HG03066 (cell line): ENCODE measurements at regions not wholly inside any gene's neighbourhood (a gene's known extent, or its start where the extent isn't known, plus 50 kb on each side); places are given as distances from the start of the nearest gene placed in this dataset.

Experiments
- ATAC-seq: cut with Tn5 transposase; IDR thresholded peaks from one replicate; pipeline ENCODE4 v1.9.1; 2021; ENCODE audit warnings: low read depth; ENCODE audit not compliant: unreplicated experiment

- no peak for ATAC-seq
Observed at GRCh38 chr5:110218981-110219380, 507.5 kb downstream of the TMEM232 start.

GRCh38 chr5:110219769-110220168 is 506.7 kb downstream of the TMEM232 start:
- no peak for ATAC-seq

- no peak for ATAC-seq
Observed at GRCh38 chr5:110221036-110221435, 505.4 kb downstream of the TMEM232 start.

- no peak for ATAC-seq
Observed at GRCh38 chr5:110224050-110224449, 502.4 kb downstream of the TMEM232 start.

GRCh38 chr5:110225949-110226348 is 500.5 kb downstream of the TMEM232 start:
- no peak for ATAC-seq

GRCh38 chr5:110239786-110240185 is 486.7 kb downstream of the TMEM232 start:
- ATAC-seq, result no peak

GRCh38 chr5:110242950-110243349 is 483.5 kb downstream of the TMEM232 start:
- no peak for ATAC-seq

- no peak for ATAC-seq
Observed at GRCh38 chr5:110248921-110249320, 477.6 kb downstream of the TMEM232 start.

- ATAC-seq, result no peak
Observed at GRCh38 chr5:110250355-110250754, 476.1 kb downstream of the TMEM232 start.

- ATAC-seq, result no peak
Observed at GRCh38 chr5:110250755-110251154, 475.7 kb downstream of the TMEM232 start.

GRCh38 chr5:110251366-110251765 is 475.1 kb downstream of the TMEM232 start:
- no peak for ATAC-seq

- no peak for ATAC-seq
Observed at GRCh38 chr5:110255194-110255593, 471.3 kb downstream of the TMEM232 start.

GRCh38 chr5:110256298-110256697 is 470.2 kb downstream of the TMEM232 start:
- no peak for ATAC-seq

GRCh38 chr5:110257971-110258370 is 468.5 kb downstream of the TMEM232 start:
- no peak for ATAC-seq

- no peak for ATAC-seq
Observed at GRCh38 chr5:110258460-110259216, 467.8 kb downstream of the TMEM232 start.

- no peak for ATAC-seq
Observed at GRCh38 chr5:110262749-110263148, 463.7 kb downstream of the TMEM232 start.

GRCh38 chr5:110264661-110265060 is 461.8 kb downstream of the TMEM232 start:
- ATAC-seq, result no peak

- ATAC-seq, result no peak
Observed at GRCh38 chr5:110265162-110265561, 461.3 kb downstream of the TMEM232 start.

GRCh38 chr5:110267714-110268113 is 458.8 kb downstream of the TMEM232 start:
- no peak for ATAC-seq

- ATAC-seq, result no peak
Observed at GRCh38 chr5:110268283-110268682, 458.2 kb downstream of the TMEM232 start.

- no peak for ATAC-seq
Observed at GRCh38 chr5:110268985-110269384, 457.5 kb downstream of the TMEM232 start.

GRCh38 chr5:110269478-110270142 is 456.9 kb downstream of the TMEM232 start:
- no peak for ATAC-seq
